ENCODE measurements at regions not wholly inside any gene's neighbourhood (a gene's known extent, or its start where the extent isn't known, plus 50 kb on each side); places are given as distances from the start of the nearest gene placed in this dataset.

- TF ChIP-seq REST (IDR thresholded peaks at IDR 0.05; ENCODE audit: insufficient read depth in 1 of 2, low read depth in 2 of 2, low read length in 2 of 2): no peak
- TF ChIP-seq POLR2AphosphoS5 (IDR thresholded peaks at IDR 0.05; ENCODE audit: low read depth, low read length): no peak
Measured at GRCh38 chr18:41665210-41665609, 289.8 kb upstream of the PIK3C3 start.

Measured in PFSK-1 (cell line).